GM12864 (cell line): ENCODE measurements at regions not wholly inside any gene's neighbourhood (a gene's known extent, or its start where the extent isn't known, plus 50 kb on each side); places are given as distances from the start of the nearest gene placed in this dataset.

Source experiments
- DNase-seq: peaks from one replicate; pipeline ENCODE4 v3.0.0-alpha.2; 2011; ENCODE audit warnings: low read depth
- H3K4me3 ChIP-seq: 2 replicates; pipeline ENCODE4 v1.5.1; 2011; ENCODE audit warnings: mild to moderate bottlenecking, low read depth, low read length, control low read depth
- CTCF ChIP-seq: IDR thresholded peaks from 2 replicates; pipeline ENCODE4 v1.5.1; 2011; ENCODE audit warnings: low read depth, mild to moderate bottlenecking, moderate library complexity, low read length, control low read depth, inconsistent platforms; ENCODE audit errors: missing control alignments

- no peak for DNase-seq
- H3K4me3 ChIP-seq: no peak overlapping the region
- no peak for TF ChIP-seq CTCF
Measured at GRCh38 chr9:73753171-73753570, 601.5 kb downstream of the ANXA1 start.

GRCh38 chr9:73761905-73762304 is 610.2 kb downstream of the ANXA1 start:
- no peak for TF ChIP-seq CTCF
- no peak overlapping the region for H3K4me3 ChIP-seq
- no peak for DNase-seq

- DNase-seq: no peak
- no peak overlapping the region for H3K4me3 ChIP-seq
Measured at GRCh38 chr9:73773896-73774295, 622.2 kb downstream of the ANXA1 start.

GRCh38 chr9:73775757-73776156 is 624.1 kb downstream of the ANXA1 start:
- no peak for DNase-seq
- TF ChIP-seq CTCF: no peak
- H3K4me3 ChIP-seq: no peak overlapping the region

More at GRCh38 chr9:73773896-73774295, 622.2 kb downstream of the ANXA1 start:
- no peak for TF ChIP-seq CTCF

GRCh38 chr9:73780916-73781315 is 629.3 kb downstream of the ANXA1 start:
- no peak for TF ChIP-seq CTCF
- H3K4me3 ChIP-seq: no peak overlapping the region
- DNase-seq: no peak

GRCh38 chr9:73782166-73782565 is 630.5 kb downstream of the ANXA1 start:
- no peak for DNase-seq
- no peak for TF ChIP-seq CTCF

GRCh38 chr9:73799446-73799845 is 647.8 kb downstream of the ANXA1 start:
- H3K4me3 ChIP-seq: no peak overlapping the region
- no peak for TF ChIP-seq CTCF
- DNase-seq: no peak

More at GRCh38 chr9:73782166-73782565, 630.5 kb downstream of the ANXA1 start:
- no peak overlapping the region for H3K4me3 ChIP-seq
